CD4-positive, alpha-beta T cell treated with Interleukin-15 for 1 hour (primary cell): ENCODE measurements at regions not wholly inside any gene's neighbourhood (a gene's known extent, or its start where the extent isn't known, plus 50 kb on each side); places are given as distances from the start of the nearest gene placed in this dataset.

Experiments
- DNase-seq: peaks from one replicate; pipeline ENCODE4 v3.0.0-alpha.2; 2020

- DNase-seq, result no peak
Observed at GRCh38 chr14:71203306-71203705, 296.0 kb downstream of the PCNX1 start.

- no peak for DNase-seq
Observed at GRCh38 chr14:71204231-71204630, 297.0 kb downstream of the PCNX1 start.

GRCh38 chr14:71204768-71205167 lies 297.5 kb downstream of the PCNX1 start:
- no peak for DNase-seq

GRCh38 chr14:71206123-71206522 lies 298.9 kb downstream of the PCNX1 start:
- no peak for DNase-seq

GRCh38 chr14:71206766-71207371 lies 299.6 kb downstream of the PCNX1 start:
- DNase-seq, result no peak

- DNase-seq, result no peak
Observed at GRCh38 chr14:71208702-71209357, 301.6 kb downstream of the PCNX1 start.

- no peak for DNase-seq
Observed at GRCh38 chr14:71209888-71210287, 302.6 kb downstream of the PCNX1 start.

- DNase-seq, result no peak
Observed at GRCh38 chr14:71212093-71212492, 304.8 kb downstream of the PCNX1 start.

- no peak for DNase-seq
Observed at GRCh38 chr14:71212683-71213107, 305.4 kb downstream of the PCNX1 start.

- DNase-seq, result no peak
Observed at GRCh38 chr14:71214241-71214640, 307.0 kb downstream of the PCNX1 start.

- DNase-seq, result no peak
Observed at GRCh38 chr14:71220462-71220861, 313.2 kb downstream of the PCNX1 start.

GRCh38 chr14:71221119-71221518 lies 313.9 kb downstream of the PCNX1 start:
- no peak for DNase-seq

GRCh38 chr14:71225113-71225512 lies 317.9 kb downstream of the PCNX1 start:
- DNase-seq, result no peak

- no peak for DNase-seq
Observed at GRCh38 chr14:71228711-71229110, 321.5 kb downstream of the PCNX1 start.

- DNase-seq, result no peak
Observed at GRCh38 chr14:71229875-71230274, 322.6 kb downstream of the PCNX1 start.

- DNase-seq, result no peak
Observed at GRCh38 chr14:71230897-71231296, 323.6 kb downstream of the PCNX1 start.

- peak; percentile 33 for DNase-seq
Observed at GRCh38 chr14:71231521-71232393, 324.5 kb downstream of the PCNX1 start.

GRCh38 chr14:71232506-71232905 lies 325.2 kb downstream of the PCNX1 start:
- DNase-seq, result no peak

GRCh38 chr14:71235875-71236274 lies 328.6 kb downstream of the PCNX1 start:
- no peak for DNase-seq

GRCh38 chr14:71236487-71236886 lies 329.2 kb downstream of the PCNX1 start:
- DNase-seq, result no peak

GRCh38 chr14:71237556-71237955 lies 330.3 kb downstream of the PCNX1 start:
- no peak for DNase-seq

GRCh38 chr14:71238835-71239234 lies 331.6 kb downstream of the PCNX1 start:
- no peak for DNase-seq

- no peak for DNase-seq
Observed at GRCh38 chr14:71240171-71240570, 332.9 kb downstream of the PCNX1 start.
